Endothelial cell of umbilical vein (primary cell): ENCODE measurements at regions not wholly inside any gene's neighbourhood (a gene's known extent, or its start where the extent isn't known, plus 50 kb on each side); places are given as distances from the start of the nearest gene placed in this dataset.

Source experiments
- BruUV-seq: library from RNA; stranded (reverse); fragments of 400-500 nt; replicated peaks from 2 replicates; lab custom pipeline; 2021; lab: Mats Ljungman, UMichigan
- CTCF ChIA-PET: fragments of 300-600, 350-600 bp; sonication (Branson Sonifier 250); formaldehyde crosslinking; loops from one replicate; lab custom pipeline; 2021; ENCODE audit warnings: antibody characterized with exemption, inconsistent platforms; lab: Charles Lee
- POLR2A ChIA-PET: fragments of 300-600, 350-600 bp; sonication (Branson Sonifier 250); formaldehyde crosslinking; loops from one replicate; lab custom pipeline; 2021; ENCODE audit warnings: antibody characterized with exemption, inconsistent platforms; lab: Charles Lee
- DNase-seq: peaks from one replicate; pipeline ENCODE4 v3.0.0-alpha.2; 2011; ENCODE audit warnings: low read depth, low spot score
- FAIRE-seq: peaks from 2 replicates; lab custom pipeline; 2011; peaks lifted over from hg19 to GRCh38; lab: Jason Lieb, UNC
- H2AFZ ChIP-seq: 2 replicates; pipeline ENCODE4 v1.6.0; 2012; ENCODE audit warnings: low read depth, low read length, control low read depth, inconsistent platforms
- H3K27ac ChIP-seq: 2 replicates; pipeline ENCODE4 v1.5.1; 2011; ENCODE audit warnings: low read depth, mild to moderate bottlenecking, control low read depth, low read length, moderate library complexity; ENCODE audit not compliant: insufficient read depth
- H3K27me3 ChIP-seq, 2 experiments: 2 replicates each; pipeline versions ENCODE4 v1.6.0 to v1.6.1; 2011; ENCODE audit warnings: low read length in 2 of 2, mixed read lengths in 1 of 2; ENCODE audit not compliant: control insufficient read depth in 2 of 2, insufficient read depth in 2 of 2
- H3K36me3 ChIP-seq, 2 experiments: 2 replicates in 1 of 2; 3 replicates in 1 of 2; pipeline ENCODE4 v1.5.1; 2011; ENCODE audit warnings: low read length in 2 of 2, mild to moderate bottlenecking in 1 of 2, moderate library complexity in 1 of 2; ENCODE audit not compliant: control insufficient read depth in 2 of 2, insufficient read depth in 2 of 2; ENCODE audit errors: extremely low read depth in 1 of 2
- H3K4me1 ChIP-seq: 3 replicates; pipeline ENCODE4 v1.5.1; 2011; ENCODE audit warnings: mild to moderate bottlenecking, low read length; ENCODE audit not compliant: control insufficient read depth, insufficient read depth; ENCODE audit errors: extremely low read depth
- H3K4me2 ChIP-seq: 2 replicates; pipeline ENCODE4 v1.6.1; 2011; ENCODE audit warnings: low read length, control low read depth, mixed read lengths; ENCODE audit not compliant: insufficient read depth
- H3K4me3 ChIP-seq, 3 experiments: fragments of 200-600 bp in 1 of 3; sonication (generic), shearing (Covaris generic) in 1 of 3; replicated peaks in 1 of 3; 2 replicates each; pipeline ENCODE4 v1.5.1; 2011 to 2016; ENCODE audit warnings: control low read depth in 3 of 3, low read length in 3 of 3, mild to moderate bottlenecking in 2 of 3, inconsistent platforms in 1 of 3, low read depth in 1 of 3, moderate library complexity in 1 of 3; ENCODE audit not compliant: insufficient read depth in 1 of 3
- H3K79me2 ChIP-seq: 2 replicates; pipeline ENCODE4 v1.6.0; 2012; ENCODE audit warnings: low read length, inconsistent platforms; ENCODE audit not compliant: control insufficient read depth, insufficient read depth
- H3K9ac ChIP-seq: replicated peaks from 2 replicates; pipeline ENCODE3; 2011; ENCODE audit warnings: low read length, control low read depth; ENCODE audit not compliant: insufficient read depth; ENCODE audit errors: extremely low read depth
- H3K9me1 ChIP-seq: replicated peaks from 3 replicates; pipeline ENCODE4 v1.6.0; 2011; ENCODE audit warnings: mild to moderate bottlenecking, low read length; ENCODE audit not compliant: control insufficient read depth, insufficient read depth; ENCODE audit errors: extremely low read depth
- H3K9me3 ChIP-seq: replicated peaks from 2 replicates; pipeline ENCODE4 v1.5.1; 2012; ENCODE audit warnings: low read length, inconsistent platforms; ENCODE audit not compliant: control insufficient read depth, insufficient read depth
- H4K20me1 ChIP-seq: replicated peaks from 2 replicates; pipeline ENCODE3; 2011; ENCODE audit warnings: mild to moderate bottlenecking, low read length; ENCODE audit not compliant: control insufficient read depth, insufficient read depth; ENCODE audit errors: extremely low read depth
- EZH2 ChIP-seq: IDR thresholded peaks from 2 replicates; pipeline ENCODE4 v1.6.1; 2012; ENCODE audit warnings: borderline replicate concordance, low read depth, mild to moderate bottlenecking, moderate library complexity, low read length, inconsistent platforms; ENCODE audit not compliant: severe bottlenecking
- FOS ChIP-seq: IDR thresholded peaks from 2 replicates; pipeline ENCODE4 v1.6.1; 2011; ENCODE audit warnings: mild to moderate bottlenecking, low read length, moderate library complexity, borderline replicate concordance; ENCODE audit not compliant: insufficient read depth
- GATA2 ChIP-seq: IDR thresholded peaks from 2 replicates; pipeline ENCODE4 v1.7.0; 2011; ENCODE audit warnings: low read depth, mild to moderate bottlenecking, moderate library complexity, mixed read lengths, low read length; ENCODE audit not compliant: insufficient read length, insufficient read depth
- JUN ChIP-seq: IDR thresholded peaks from 2 replicates; pipeline ENCODE4 v1.6.1; 2011; ENCODE audit warnings: borderline replicate concordance, low read depth; ENCODE audit not compliant: insufficient read length, insufficient read depth
- MYC ChIP-seq: IDR thresholded peaks from one replicate; pipeline ENCODE4 v1.6.1; 2011; ENCODE audit warnings: mild to moderate bottlenecking, low read depth, low read length
- POLR2A ChIP-seq: IDR thresholded peaks from 2 replicates; pipeline ENCODE4 v1.6.1; 2012; ENCODE audit warnings: low read depth, mild to moderate bottlenecking, control low read depth, low read length
- POLR2AphosphoS5 ChIP-seq: IDR thresholded peaks from 2 replicates; pipeline ENCODE4 v1.6.1; 2012; ENCODE audit warnings: low read depth, mild to moderate bottlenecking, control low read depth, low read length, moderate library complexity; ENCODE audit not compliant: insufficient read depth
- dilution Hi-C: fragments of 300-500 bp; cut with MboI; formaldehyde crosslinking; loops from one replicate; pipeline ENCODE4 v1.15.0; 2019; ENCODE audit warnings: low sequenced_read_pairs; ENCODE audit not compliant: extremely low pct_ligation_motif_present
- intact Hi-C: fragments of 100-400 bp; cut with micrococcal nuclease; formaldehyde crosslinking; loops from one replicate; pipeline ENCODE4 v1.10.0; 2022
- TF ChIP-seq, protein P1 (sequence below), 2 donors: IDR thresholded peaks; 1 replicate in 1 of 2; 2 replicates in 1 of 2; pipeline ENCODE4 v1.5.1; 2011; ENCODE audit warnings: low read length in 2 of 2, mild to moderate bottlenecking in 2 of 2, moderate library complexity in 2 of 2, control low read depth in 1 of 2, inconsistent platforms in 1 of 2, low read depth in 1 of 2; ENCODE audit not compliant: insufficient read depth in 1 of 2; ENCODE audit errors: extremely low read depth in 1 of 2

DNA sequence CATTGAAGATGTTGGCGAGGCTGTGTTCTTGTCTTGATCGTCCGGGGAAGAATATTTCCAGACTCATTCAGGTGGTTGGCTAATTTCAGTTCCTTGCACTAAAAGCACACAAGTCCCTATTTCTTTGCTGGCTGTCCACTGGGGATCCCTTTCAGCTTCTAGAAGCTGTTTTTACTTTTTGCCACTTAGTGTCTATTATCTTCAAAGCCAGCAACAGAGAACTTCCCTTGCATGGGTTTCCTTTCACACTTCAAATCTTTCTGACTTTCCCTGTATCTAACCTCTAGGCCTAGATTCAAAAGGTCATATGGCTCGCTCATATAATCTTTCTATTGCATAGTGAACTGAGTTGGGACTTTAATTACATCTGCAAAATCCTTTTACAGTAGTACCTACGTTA lies 215.3 kb upstream of the PCDH9 start:
- dilution Hi-C loops (no loop called here), intact Hi-C loops (no loop called here)
- H3K4me3 ChIP-seq, result no peak overlapping the region
- no peak overlapping the region for H3K9ac ChIP-seq
- no peak overlapping the region for H2AFZ ChIP-seq
- no peaks in the 10 kb centered on the region for H3K9me3 ChIP-seq
- FAIRE-seq, result no peak
- no peak for TF ChIP-seq FOS
- no peak for TF ChIP-seq POLR2AphosphoS5
- no peak for TF ChIP-seq MYC
- TF ChIP-seq, protein P1, sequence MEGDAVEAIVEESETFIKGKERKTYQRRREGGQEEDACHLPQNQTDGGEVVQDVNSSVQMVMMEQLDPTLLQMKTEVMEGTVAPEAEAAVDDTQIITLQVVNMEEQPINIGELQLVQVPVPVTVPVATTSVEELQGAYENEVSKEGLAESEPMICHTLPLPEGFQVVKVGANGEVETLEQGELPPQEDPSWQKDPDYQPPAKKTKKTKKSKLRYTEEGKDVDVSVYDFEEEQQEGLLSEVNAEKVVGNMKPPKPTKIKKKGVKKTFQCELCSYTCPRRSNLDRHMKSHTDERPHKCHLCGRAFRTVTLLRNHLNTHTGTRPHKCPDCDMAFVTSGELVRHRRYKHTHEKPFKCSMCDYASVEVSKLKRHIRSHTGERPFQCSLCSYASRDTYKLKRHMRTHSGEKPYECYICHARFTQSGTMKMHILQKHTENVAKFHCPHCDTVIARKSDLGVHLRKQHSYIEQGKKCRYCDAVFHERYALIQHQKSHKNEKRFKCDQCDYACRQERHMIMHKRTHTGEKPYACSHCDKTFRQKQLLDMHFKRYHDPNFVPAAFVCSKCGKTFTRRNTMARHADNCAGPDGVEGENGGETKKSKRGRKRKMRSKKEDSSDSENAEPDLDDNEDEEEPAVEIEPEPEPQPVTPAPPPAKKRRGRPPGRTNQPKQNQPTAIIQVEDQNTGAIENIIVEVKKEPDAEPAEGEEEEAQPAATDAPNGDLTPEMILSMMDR (IDR thresholded peaks at IDR 0.05; ENCODE audit: extremely low read depth in 1 of 2, insufficient read depth in 1 of 2, low read depth in 1 of 2, low read length in 2 of 2), result no peak
- TF ChIP-seq POLR2A, result no peak
- TF ChIP-seq JUN, result no peak
- no peak for TF ChIP-seq EZH2
- no peak for TF ChIP-seq GATA2
- no peaks in the 10 kb centered on the region for H3K9me1 ChIP-seq
- ChIA-PET CTCF (no interaction called here), POLR2A (no interaction called here)
- no peak overlapping the region for H3K27ac ChIP-seq
- no peaks in the 10 kb centered on the region for H3K4me1 ChIP-seq
- no peak for DNase-seq
- BruUV-seq, result no TSS peak
- H4K20me1 ChIP-seq, result no peaks in the 10 kb centered on the region
- no peaks in the 10 kb centered on the region for H3K36me3 ChIP-seq
- H3K27me3 ChIP-seq, result no peaks in the 10 kb centered on the region
- H3K79me2 ChIP-seq, result no peaks in the 10 kb centered on the region
- no peak overlapping the region for H3K4me2 ChIP-seq
